NCI-H748 treated with DMSO at 0.1 percent for 48 hours (cell line): ENCODE measurements at regions not wholly inside any gene's neighbourhood (a gene's known extent, or its start where the extent isn't known, plus 50 kb on each side); places are given as distances from the start of the nearest gene placed in this dataset.

Experiments used
- DNase-seq: peaks from one replicate; lab custom pipeline; 2025; lab: John Stamatoyannopoulos, UW

GRCh38 chr12:13288937-13289652 lies 92.6 kb downstream of the EMP1 start:
- DNase-seq, result no peak

GRCh38 chr12:13288501-13288900 lies 92.0 kb downstream of the EMP1 start:
- no peak for DNase-seq

- DNase-seq, result no peak
These were observed 87.3 kb downstream of the EMP1 start for GRCh38 chr12:13283867-13284266.

- no peak for DNase-seq
These were observed 86.3 kb downstream of the EMP1 start for GRCh38 chr12:13282861-13283260.

GRCh38 chr12:13278249-13278787 lies 81.8 kb downstream of the EMP1 start:
- DNase-seq, result no peak

- DNase-seq, result no peak
These were observed 80.8 kb downstream of the EMP1 start for GRCh38 chr12:13277293-13277692.

- DNase-seq, result no peak
These were observed 78.9 kb downstream of the EMP1 start for GRCh38 chr12:13275241-13276085.

- DNase-seq, result no peak
These were observed 77.3 kb downstream of the EMP1 start for GRCh38 chr12:13273850-13274249.

GRCh38 chr12:13273097-13273496 lies 76.6 kb downstream of the EMP1 start:
- no peak for DNase-seq

GRCh38 chr12:13270817-13271216 lies 74.3 kb downstream of the EMP1 start:
- no peak for DNase-seq
